ENCODE measurements at regions not wholly inside any gene's neighbourhood (a gene's known extent, or its start where the extent isn't known, plus 50 kb on each side); places are given as distances from the start of the nearest gene placed in this dataset.

GRCh38 chr10:52567247-52567580, 205.4 kb downstream of the MBL2 start:
- no peak for TF ChIP-seq GATA2 (IDR thresholded peaks at IDR 0.05; ENCODE audit: low read depth, low read length)
- TF ChIP-seq GATA3 (IDR thresholded peaks at IDR 0.05; ENCODE audit: low read depth, low read length), result no peak

- TF ChIP-seq GATA3 (IDR thresholded peaks at IDR 0.05; ENCODE audit: low read depth, low read length), result no peak
- TF ChIP-seq GATA2 (IDR thresholded peaks at IDR 0.05; ENCODE audit: low read depth, low read length), result no peak
Observed at GRCh38 chr10:52568309-52568708, 204.3 kb downstream of the MBL2 start.

- TF ChIP-seq GATA2 (IDR thresholded peaks at IDR 0.05; ENCODE audit: low read depth, low read length) (no peak), GATA3 (IDR thresholded peaks at IDR 0.05; ENCODE audit: low read depth, low read length) (no peak)
Observed at GRCh38 chr10:52570490-52570889, 202.1 kb downstream of the MBL2 start.

DNA sequence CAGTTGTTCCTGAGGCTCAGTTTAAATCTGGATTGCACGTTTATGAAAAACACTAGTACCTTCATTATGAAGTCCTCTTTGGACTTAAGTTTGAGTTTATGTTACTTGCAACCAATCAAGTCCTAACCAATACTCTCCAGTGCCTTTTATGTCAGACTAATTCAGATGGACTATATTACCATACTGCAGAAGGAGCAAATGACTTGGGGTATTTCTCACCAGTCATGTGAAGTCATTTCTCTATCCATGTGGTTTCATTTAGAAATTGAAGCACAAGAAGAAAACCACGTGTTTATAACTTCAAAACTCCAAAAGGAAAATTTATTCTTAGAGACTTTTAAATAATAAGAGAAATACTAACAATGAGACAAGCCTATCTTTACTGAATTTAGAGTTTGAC, 201.6 kb downstream of the MBL2 start:
- TF ChIP-seq GATA3 (IDR thresholded peaks at IDR 0.05; ENCODE audit: low read depth, low read length) (no peak), GATA2 (IDR thresholded peaks at IDR 0.05; ENCODE audit: low read depth, low read length) (no peak)

GRCh38 chr10:52571516-52572182, 200.9 kb downstream of the MBL2 start:
- TF ChIP-seq GATA2 (IDR thresholded peaks at IDR 0.05; ENCODE audit: low read depth, low read length) (no peak), GATA3 (IDR thresholded peaks at IDR 0.05; ENCODE audit: low read depth, low read length) (no peak)

GRCh38 chr10:52573347-52573746, 199.2 kb downstream of the MBL2 start:
- no peak for TF ChIP-seq GATA3 (IDR thresholded peaks at IDR 0.05; ENCODE audit: low read depth, low read length)
- TF ChIP-seq GATA2 (IDR thresholded peaks at IDR 0.05; ENCODE audit: low read depth, low read length), result no peak

DNA sequence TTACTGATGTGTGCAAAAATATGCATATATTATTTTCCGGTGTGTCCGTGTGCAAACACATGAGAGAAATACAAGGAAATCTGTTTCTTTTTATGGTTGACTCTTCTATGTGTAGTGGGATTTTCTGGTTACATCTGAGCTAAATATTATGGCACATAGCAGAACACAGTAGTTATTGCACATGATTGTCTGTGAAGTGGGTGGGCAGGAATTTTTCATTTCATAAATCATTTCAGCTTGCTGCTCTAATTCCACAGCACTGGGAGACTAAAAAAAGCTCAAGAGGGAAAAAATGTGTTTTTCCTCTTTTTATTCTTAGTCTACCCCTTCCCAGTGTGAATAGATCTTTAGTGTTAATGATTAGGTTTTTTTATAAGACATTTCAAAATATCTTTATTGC, 197.9 kb downstream of the MBL2 start:
- TF ChIP-seq GATA2 (IDR thresholded peaks at IDR 0.05; ENCODE audit: low read depth, low read length) (no peak), GATA3 (IDR thresholded peaks at IDR 0.05; ENCODE audit: low read depth, low read length) (no peak)

DNA sequence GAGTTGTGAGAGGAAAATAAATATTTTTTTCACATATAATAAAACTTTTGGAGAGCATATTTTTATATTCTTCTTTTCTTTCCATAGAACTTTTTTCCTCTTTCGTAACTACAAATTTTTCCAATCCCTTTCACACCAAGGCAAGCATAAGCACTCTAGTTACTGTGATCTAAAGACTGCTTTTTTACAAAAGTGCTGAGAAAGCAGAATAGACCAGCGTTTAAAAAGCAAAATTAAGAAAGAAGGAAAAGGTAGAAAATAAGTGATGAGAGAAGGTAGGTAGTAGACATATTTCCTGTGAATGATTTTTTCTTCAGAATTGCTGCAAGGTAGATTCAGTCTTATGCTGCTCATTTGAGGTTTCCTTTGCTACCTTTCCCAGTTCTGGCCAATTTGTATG, 195.5 kb downstream of the MBL2 start:
- TF ChIP-seq GATA3 (IDR thresholded peaks at IDR 0.05; ENCODE audit: low read depth, low read length) (no peak), GATA2 (IDR thresholded peaks at IDR 0.05; ENCODE audit: low read depth, low read length) (no peak)

DNA sequence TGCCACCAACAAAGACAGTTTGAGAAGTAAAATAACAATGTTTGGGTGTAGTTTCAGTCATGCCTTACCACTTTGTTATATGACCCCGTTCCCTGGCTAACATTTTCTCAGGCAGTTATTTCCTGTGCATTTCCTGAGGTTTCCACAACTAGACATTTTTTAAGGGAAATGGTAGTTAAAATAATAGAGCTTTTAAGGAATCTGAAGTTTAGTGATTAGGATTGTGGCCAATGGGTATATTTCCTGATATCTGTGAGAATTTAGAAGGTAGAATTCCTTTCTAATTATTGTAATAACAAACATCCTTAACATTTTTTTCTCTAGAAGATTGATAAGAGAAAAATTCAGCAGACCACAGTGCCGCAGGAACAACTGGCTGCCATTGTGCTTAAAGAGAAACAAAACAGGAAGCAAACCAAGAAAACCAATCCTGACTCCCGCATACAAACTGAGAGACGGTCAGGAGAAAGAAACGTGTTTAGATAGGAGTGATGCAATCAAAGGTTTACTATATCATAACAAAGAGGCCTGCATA, 193.6 kb downstream of the MBL2 start:
- TF ChIP-seq GATA3 (IDR thresholded peaks at IDR 0.05; ENCODE audit: low read depth, low read length) (no peak), GATA2 (IDR thresholded peaks at IDR 0.05; ENCODE audit: low read depth, low read length) (no peak)

GRCh38 chr10:52583336-52583735, 189.2 kb downstream of the MBL2 start:
- TF ChIP-seq GATA3 (IDR thresholded peaks at IDR 0.05; ENCODE audit: low read depth, low read length), result no peak
- TF ChIP-seq GATA2 (IDR thresholded peaks at IDR 0.05; ENCODE audit: low read depth, low read length), result no peak

GRCh38 chr10:52586710-52587109, 185.9 kb downstream of the MBL2 start:
- TF ChIP-seq GATA2 (IDR thresholded peaks at IDR 0.05; ENCODE audit: low read depth, low read length) (no peak), GATA3 (IDR thresholded peaks at IDR 0.05; ENCODE audit: low read depth, low read length) (no peak)

- TF ChIP-seq GATA2 (IDR thresholded peaks at IDR 0.05; ENCODE audit: low read depth, low read length) (no peak), GATA3 (IDR thresholded peaks at IDR 0.05; ENCODE audit: low read depth, low read length) (no peak)
Observed at GRCh38 chr10:52597189-52597863, 175.3 kb downstream of the MBL2 start.

DNA sequence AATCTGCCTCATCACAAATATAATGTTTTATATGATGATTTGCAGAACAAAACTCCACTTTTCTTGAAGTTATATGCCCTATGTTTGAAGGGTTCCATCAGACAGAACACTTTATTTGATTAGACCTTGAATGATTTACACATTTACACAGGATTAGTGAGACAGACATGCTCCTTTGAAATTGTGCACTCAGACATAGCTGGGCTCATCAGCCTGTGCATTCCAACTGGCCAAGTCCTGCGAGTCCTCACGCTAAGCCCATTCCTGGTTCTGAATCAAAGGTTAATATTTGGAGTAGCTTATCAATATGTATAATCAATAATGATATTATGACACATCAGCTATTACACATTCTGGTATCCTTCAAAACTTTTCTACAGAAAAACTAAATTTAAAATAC, 173.6 kb downstream of the MBL2 start:
- TF ChIP-seq GATA2 (IDR thresholded peaks at IDR 0.05; ENCODE audit: low read depth, low read length), result no peak
- TF ChIP-seq GATA3 (IDR thresholded peaks at IDR 0.05; ENCODE audit: low read depth, low read length), result no peak

GRCh38 chr10:52599551-52600200, 172.9 kb downstream of the MBL2 start:
- TF ChIP-seq GATA2 (IDR thresholded peaks at IDR 0.05; ENCODE audit: low read depth, low read length) (no peak), GATA3 (IDR thresholded peaks at IDR 0.05; ENCODE audit: low read depth, low read length) (peak; percentile 23; the same call in 1 of the 2 replicates)

- TF ChIP-seq GATA2 (IDR thresholded peaks at IDR 0.05; ENCODE audit: low read depth, low read length), result no peak
- no peak for TF ChIP-seq GATA3 (IDR thresholded peaks at IDR 0.05; ENCODE audit: low read depth, low read length)
Observed at GRCh38 chr10:52609071-52609470, 163.5 kb downstream of the MBL2 start.
